ENCODE measurements at regions not wholly inside any gene's neighbourhood (a gene's known extent, or its start where the extent isn't known, plus 50 kb on each side); places are given as distances from the start of the nearest gene placed in this dataset.

DNA sequence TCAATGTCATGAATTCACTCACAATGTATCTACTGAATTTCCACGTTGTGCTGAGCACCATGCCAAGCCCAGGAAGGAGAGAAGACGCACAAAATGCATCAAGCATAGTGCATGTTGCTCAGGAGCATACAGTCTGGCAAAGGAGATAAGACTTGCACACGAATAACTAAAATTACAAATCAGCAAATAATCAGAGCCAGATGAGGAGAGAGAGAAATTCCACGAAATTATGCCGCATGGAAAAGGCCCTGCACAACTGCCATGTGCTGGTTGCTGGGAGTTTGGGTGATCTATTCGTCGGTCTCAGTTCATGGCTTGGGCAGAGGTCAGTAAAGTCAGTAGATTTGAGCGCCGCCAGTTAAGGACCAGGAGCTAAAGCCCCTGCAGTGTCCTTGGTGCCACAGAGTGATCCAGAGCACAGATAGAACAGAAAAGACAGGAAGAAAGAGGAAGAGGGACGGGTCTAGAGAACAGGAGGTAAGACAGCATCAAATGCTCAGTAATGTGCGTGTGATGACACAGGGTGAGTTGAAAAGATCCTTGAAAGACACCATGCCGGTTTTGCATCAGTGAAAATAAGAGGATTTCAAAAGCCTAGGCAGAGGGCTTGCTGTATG lies 55.1 kb upstream of the ZNF281 start:
- Mint-ChIP-seq H3K36me3 (ENCODE audit: low read depth) (no peaks in the 10 kb centered on the region), H3K9me3 (no peaks in the 10 kb centered on the region), H3K4me1 (ENCODE audit: low read depth) (no peaks in the 10 kb centered on the region), H3K27me3 (no peaks in the 10 kb centered on the region), H3K4me3 (no peak overlapping the region), H3K27ac (no peak overlapping the region)
- ChIA-PET POLR2A (no interaction called here), CTCF (no interaction called here)
- ATAC-seq (ENCODE audit: poor library complexity) (no peak), DNase-seq (no peak)
- intact Hi-C loops (cut with DNase I, micrococcal nuclease), result no loop called here
- TF ChIP-seq, protein P1, sequence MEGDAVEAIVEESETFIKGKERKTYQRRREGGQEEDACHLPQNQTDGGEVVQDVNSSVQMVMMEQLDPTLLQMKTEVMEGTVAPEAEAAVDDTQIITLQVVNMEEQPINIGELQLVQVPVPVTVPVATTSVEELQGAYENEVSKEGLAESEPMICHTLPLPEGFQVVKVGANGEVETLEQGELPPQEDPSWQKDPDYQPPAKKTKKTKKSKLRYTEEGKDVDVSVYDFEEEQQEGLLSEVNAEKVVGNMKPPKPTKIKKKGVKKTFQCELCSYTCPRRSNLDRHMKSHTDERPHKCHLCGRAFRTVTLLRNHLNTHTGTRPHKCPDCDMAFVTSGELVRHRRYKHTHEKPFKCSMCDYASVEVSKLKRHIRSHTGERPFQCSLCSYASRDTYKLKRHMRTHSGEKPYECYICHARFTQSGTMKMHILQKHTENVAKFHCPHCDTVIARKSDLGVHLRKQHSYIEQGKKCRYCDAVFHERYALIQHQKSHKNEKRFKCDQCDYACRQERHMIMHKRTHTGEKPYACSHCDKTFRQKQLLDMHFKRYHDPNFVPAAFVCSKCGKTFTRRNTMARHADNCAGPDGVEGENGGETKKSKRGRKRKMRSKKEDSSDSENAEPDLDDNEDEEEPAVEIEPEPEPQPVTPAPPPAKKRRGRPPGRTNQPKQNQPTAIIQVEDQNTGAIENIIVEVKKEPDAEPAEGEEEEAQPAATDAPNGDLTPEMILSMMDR (IDR thresholded peaks at IDR 0.05), result no peak
- H3K36me3 ChIP-seq (ENCODE audit: insufficient read depth, low read length), result no peaks in the 10 kb centered on the region
- H3K27me3 ChIP-seq (ENCODE audit: control insufficient read depth in 1 of 2, insufficient read depth in 2 of 2, low read length in 2 of 2), result no peaks in the 10 kb centered on the region
- H3K4me3 ChIP-seq (ENCODE audit: low read length), result no peak overlapping the region
- no peaks in the 10 kb centered on the region for H3K4me1 ChIP-seq (ENCODE audit: insufficient read depth, low read length)
- no peak overlapping the region for H3K27ac ChIP-seq (ENCODE audit: low read depth in 1 of 2, low read length in 2 of 2)
- H3K9me3 ChIP-seq (ENCODE audit: control insufficient read depth in 1 of 2, insufficient read depth in 1 of 2, low read length in 2 of 2), result no peaks in the 10 kb centered on the region

Measured in CD4-positive, alpha-beta T cell (primary cell).